ENCODE measurements at regions not wholly inside any gene's neighbourhood (a gene's known extent, or its start where the extent isn't known, plus 50 kb on each side); places are given as distances from the start of the nearest gene placed in this dataset.

- H3K4me3 ChIP-seq (replicated peaks in 1 of 3; ENCODE audit: insufficient read depth in 1 of 3, low read depth in 1 of 3, low read length in 3 of 3): no peak overlapping the region
- dilution Hi-C loops (cut with MboI; ENCODE audit: extremely low pct_ligation_motif_present, low sequenced_read_pairs) (no loop called here), intact Hi-C loops (cut with micrococcal nuclease) (no loop called here)
- H3K36me3 ChIP-seq (ENCODE audit: control insufficient read depth in 2 of 2, extremely low read depth in 1 of 2, insufficient read depth in 2 of 2, low read length in 2 of 2): no peaks in the 10 kb centered on the region
- no peaks in the 10 kb centered on the region for H3K4me1 ChIP-seq (ENCODE audit: control insufficient read depth, extremely low read depth, insufficient read depth, low read length)
- H4K20me1 ChIP-seq (replicated peaks; ENCODE audit: control insufficient read depth, extremely low read depth, insufficient read depth, low read length): no peaks in the 10 kb centered on the region
- H3K27me3 ChIP-seq (ENCODE audit: control insufficient read depth in 2 of 2, insufficient read depth in 2 of 2, low read length in 2 of 2): no peaks in the 10 kb centered on the region
- FAIRE-seq (no peak), DNase-seq (ENCODE audit: low read depth, low spot score) (no peak)
- no peak overlapping the region for H2AFZ ChIP-seq (ENCODE audit: low read depth, low read length)
- ChIA-PET POLR2A (no interaction called here), CTCF (interaction anchor here (1.4 kb wide), 1 partner anchor 11 kb away, joined by 4 read pairs; no protein-coding TSS in a partner anchor)
- TF ChIP-seq CTCF (IDR thresholded peaks at IDR 0.05; ENCODE audit: extremely low read depth in 1 of 2, insufficient read depth in 1 of 2, low read depth in 1 of 2, low read length in 2 of 2) (no peak), FOS (IDR thresholded peaks at IDR 0.05; ENCODE audit: borderline replicate concordance, insufficient read depth, low read length) (no peak), JUN (IDR thresholded peaks at IDR 0.05; ENCODE audit: borderline replicate concordance, insufficient read depth, insufficient read length, low read depth) (no peak), POLR2A (IDR thresholded peaks at IDR 0.05; ENCODE audit: low read depth, low read length) (no peak), EZH2 (IDR thresholded peaks at IDR 0.05; ENCODE audit: borderline replicate concordance, low read depth, low read length, severe bottlenecking) (no peak), GATA2 (IDR thresholded peaks at IDR 0.05; ENCODE audit: insufficient read depth, insufficient read length, low read depth, low read length) (no peak), MYC (IDR thresholded peaks at IDR 0.05; ENCODE audit: low read depth, low read length) (no peak), POLR2AphosphoS5 (IDR thresholded peaks at IDR 0.05; ENCODE audit: insufficient read depth, low read depth, low read length) (no peak)
- TF ChIP-seq, protein P1, sequence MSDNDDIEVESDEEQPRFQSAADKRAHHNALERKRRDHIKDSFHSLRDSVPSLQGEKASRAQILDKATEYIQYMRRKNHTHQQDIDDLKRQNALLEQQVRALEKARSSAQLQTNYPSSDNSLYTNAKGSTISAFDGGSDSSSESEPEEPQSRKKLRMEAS (IDR thresholded peaks at IDR 0.05; ENCODE audit: insufficient read depth, insufficient read length): no peak
- no peaks in the 10 kb centered on the region for H3K9me3 ChIP-seq (replicated peaks; ENCODE audit: control insufficient read depth, insufficient read depth, low read length)
- H3K4me2 ChIP-seq (ENCODE audit: insufficient read depth, low read length): no peak overlapping the region
- H3K27ac ChIP-seq (ENCODE audit: insufficient read depth, low read depth, low read length): no peak overlapping the region
- H3K79me2 ChIP-seq (ENCODE audit: control insufficient read depth, insufficient read depth, low read length): no peaks in the 10 kb centered on the region
- no peak overlapping the region for H3K9ac ChIP-seq (replicated peaks; ENCODE audit: extremely low read depth, insufficient read depth, low read length)
- no TSS peak for BruUV-seq (replicated peaks)
- H3K9me1 ChIP-seq (replicated peaks; ENCODE audit: control insufficient read depth, extremely low read depth, insufficient read depth, low read length): no peaks in the 10 kb centered on the region
These were observed 1812.2 kb downstream of the PCDH9 start for GRCh38 chr13:65417953-65418352.

All from endothelial cell of umbilical vein (primary cell).